ENCODE measurements at regions not wholly inside any gene's neighbourhood (a gene's known extent, or its start where the extent isn't known, plus 50 kb on each side); places are given as distances from the start of the nearest gene placed in this dataset.

DNA sequence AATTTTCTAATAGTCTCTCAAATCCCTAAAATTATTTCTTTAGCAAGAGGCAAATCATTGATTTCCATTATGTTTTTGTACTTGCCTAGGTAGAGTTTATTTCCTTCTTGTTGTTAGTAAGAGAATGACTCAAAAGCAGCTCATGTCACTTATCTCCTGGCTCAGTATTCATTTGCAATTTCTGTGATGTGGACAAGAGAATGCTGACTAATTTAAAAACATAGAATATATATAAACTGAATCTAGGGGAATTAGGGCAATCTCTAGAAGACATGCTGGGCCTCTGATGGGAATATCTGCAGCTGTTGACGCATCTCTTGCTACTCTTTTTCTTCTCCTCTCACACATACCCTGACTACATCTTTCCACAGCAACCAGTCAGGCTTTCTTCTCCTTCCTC, 130.8 kb upstream of the PRKD1 start:
- TF ChIP-seq, protein P1, sequence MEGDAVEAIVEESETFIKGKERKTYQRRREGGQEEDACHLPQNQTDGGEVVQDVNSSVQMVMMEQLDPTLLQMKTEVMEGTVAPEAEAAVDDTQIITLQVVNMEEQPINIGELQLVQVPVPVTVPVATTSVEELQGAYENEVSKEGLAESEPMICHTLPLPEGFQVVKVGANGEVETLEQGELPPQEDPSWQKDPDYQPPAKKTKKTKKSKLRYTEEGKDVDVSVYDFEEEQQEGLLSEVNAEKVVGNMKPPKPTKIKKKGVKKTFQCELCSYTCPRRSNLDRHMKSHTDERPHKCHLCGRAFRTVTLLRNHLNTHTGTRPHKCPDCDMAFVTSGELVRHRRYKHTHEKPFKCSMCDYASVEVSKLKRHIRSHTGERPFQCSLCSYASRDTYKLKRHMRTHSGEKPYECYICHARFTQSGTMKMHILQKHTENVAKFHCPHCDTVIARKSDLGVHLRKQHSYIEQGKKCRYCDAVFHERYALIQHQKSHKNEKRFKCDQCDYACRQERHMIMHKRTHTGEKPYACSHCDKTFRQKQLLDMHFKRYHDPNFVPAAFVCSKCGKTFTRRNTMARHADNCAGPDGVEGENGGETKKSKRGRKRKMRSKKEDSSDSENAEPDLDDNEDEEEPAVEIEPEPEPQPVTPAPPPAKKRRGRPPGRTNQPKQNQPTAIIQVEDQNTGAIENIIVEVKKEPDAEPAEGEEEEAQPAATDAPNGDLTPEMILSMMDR (IDR thresholded peaks at IDR 0.05) = no peak
- TF ChIP-seq POLR2A (IDR thresholded peaks at IDR 0.05) = no peak
